SK-N-MC (cell line): ENCODE measurements at regions not wholly inside any gene's neighbourhood (a gene's known extent, or its start where the extent isn't known, plus 50 kb on each side); places are given as distances from the start of the nearest gene placed in this dataset.
"Not testable (repeated sequence)": the region's sequence is repeated elsewhere in the genome, so short reads cannot be mapped to it uniquely, and the experiment has no call there.

Experiments used
- DNase-seq: peaks from one replicate; pipeline ENCODE4 v3.0.0-alpha.2; 2011; ENCODE audit warnings: low read depth, low spot score
- H3K27ac ChIP-seq: fragments of 200-600 bp; sonication (generic); 2 replicates; pipeline ENCODE4 v1.5.1; 2016; ENCODE audit warnings: mixed run types
- H3K36me3 ChIP-seq: fragments of 200-600 bp; sonication (generic); 2 replicates; pipeline ENCODE4 v1.6.1; 2017; ENCODE audit warnings: antibody characterized with exemption, low read length, mixed read lengths; ENCODE audit not compliant: insufficient read depth
- H3K4me3 ChIP-seq: fragments of 200-600 bp; sonication (generic); 2 replicates; pipeline ENCODE4 v1.5.1; 2016
- H3K9ac ChIP-seq: fragments of 200-600 bp; sonication (generic); 2 replicates; pipeline ENCODE4 v1.8.0; 2017; ENCODE audit warnings: mixed run types, mixed read lengths; ENCODE audit not compliant: insufficient read length
- H3K9me3 ChIP-seq: fragments of 200-600 bp; sonication (generic); 2 replicates; pipeline ENCODE4 v1.6.1; 2017; ENCODE audit warnings: low read depth, mild to moderate bottlenecking, antibody characterized with exemption, low read length, moderate library complexity, mixed read lengths
- EZH2 ChIP-seq: fragments of 200-600 bp; sonication (generic); IDR thresholded peaks from one replicate; pipeline ENCODE4 v1.6.1; 2017; ENCODE audit warnings: antibody characterized with exemption
- FOXP2 ChIP-seq: optimal IDR thresholded peaks from 2 replicates; pipeline ENCODE3; 2011; ENCODE audit warnings: mild to moderate bottlenecking, moderate library complexity; ENCODE audit not compliant: insufficient read depth; ENCODE audit errors: extremely low read length, control extremely low read depth
- POLR2AphosphoS5 ChIP-seq: IDR thresholded peaks from 2 replicates; pipeline ENCODE4 v1.6.1; 2012; ENCODE audit warnings: mild to moderate bottlenecking, low read depth, low read length, borderline replicate concordance

GRCh38 chr1:143667730-143668129 is 304.1 kb downstream of the FAM72C start:
- no peaks in the 10 kb centered on the region for H3K9me3 ChIP-seq
- H3K9ac ChIP-seq, result no peak overlapping the region
- DNase-seq, result no peak
- H3K4me3 ChIP-seq, result no peak overlapping the region
- no peaks in the 10 kb centered on the region for H3K36me3 ChIP-seq
- no peak for TF ChIP-seq EZH2
- H3K27ac ChIP-seq, result no peak overlapping the region

GRCh38 chr1:143666851-143667250 is 304.9 kb downstream of the FAM72C start:
- Histone ChIP-seq H3K9ac (no peak overlapping the region), H3K9me3 (no peaks in the 10 kb centered on the region), H3K36me3 (no peaks in the 10 kb centered on the region), H3K4me3 (no peak overlapping the region), H3K27ac (no peak overlapping the region)
- TF ChIP-seq EZH2, result no peak
- no peak for TF ChIP-seq POLR2AphosphoS5
- no peak for TF ChIP-seq FOXP2
- no peak for DNase-seq

- Histone ChIP-seq H3K9ac (no peak overlapping the region), H3K27ac (no peak overlapping the region), H3K36me3 (no peaks in the 10 kb centered on the region), H3K9me3 (no peaks in the 10 kb centered on the region), H3K4me3 (no peak overlapping the region)
- no peak for DNase-seq
- TF ChIP-seq FOXP2 (no peak), POLR2AphosphoS5 (no peak), EZH2 (no peak)
Observed at GRCh38 chr1:143665606-143666005, 306.2 kb downstream of the FAM72C start.

- H3K4me3 ChIP-seq, H3K27ac ChIP-seq, H3K9ac ChIP-seq, DNase-seq, H3K36me3 ChIP-seq, H3K9me3 ChIP-seq: not testable (repeated sequence)
Observed at GRCh38 chr1:143663056-143663455, 308.7 kb downstream of the FAM72C start.

GRCh38 chr1:143661418-143662101 is 310.2 kb downstream of the FAM72C start:
- Histone ChIP-seq H3K9me3 (no peaks in the 10 kb centered on the region), H3K9ac (no peak overlapping the region), H3K4me3 (no peak overlapping the region), H3K27ac (no peak overlapping the region), H3K36me3 (no peaks in the 10 kb centered on the region)
- no peak for DNase-seq
- no peak for TF ChIP-seq POLR2AphosphoS5
- TF ChIP-seq EZH2, result no peak
- TF ChIP-seq FOXP2, result no peak

- Histone ChIP-seq H3K36me3 (no peaks in the 10 kb centered on the region), H3K9ac (no peak overlapping the region), H3K4me3 (no peak overlapping the region), H3K9me3 (no peaks in the 10 kb centered on the region), H3K27ac (no peak overlapping the region)
- TF ChIP-seq EZH2 (no peak), FOXP2 (no peak), POLR2AphosphoS5 (no peak)
- no peak for DNase-seq
Observed at GRCh38 chr1:143660354-143660941, 311.3 kb downstream of the FAM72C start.

GRCh38 chr1:143653429-143653802 is 318.4 kb downstream of the FAM72C start:
- H3K9ac ChIP-seq, result no peak overlapping the region
- no peak for DNase-seq
- H3K4me3 ChIP-seq, result no peak overlapping the region
- no peaks in the 10 kb centered on the region for H3K9me3 ChIP-seq
- H3K36me3 ChIP-seq, result no peaks in the 10 kb centered on the region
- TF ChIP-seq EZH2 (no peak), POLR2AphosphoS5 (no peak), FOXP2 (no peak)
- no peak overlapping the region for H3K27ac ChIP-seq

- H3K9me3 ChIP-seq, result no peaks in the 10 kb centered on the region
- H3K4me3 ChIP-seq, result no peak overlapping the region
- no peak overlapping the region for H3K9ac ChIP-seq
- no peak overlapping the region for H3K27ac ChIP-seq
- H3K36me3 ChIP-seq, result no peaks in the 10 kb centered on the region
- TF ChIP-seq POLR2AphosphoS5 (no peak), FOXP2 (no peak), EZH2 (no peak)
- no peak for DNase-seq
Observed at GRCh38 chr1:143652744-143653428, 318.9 kb downstream of the FAM72C start.

GRCh38 chr1:143652187-143652586 is 319.6 kb downstream of the FAM72C start:
- H3K4me3 ChIP-seq, result no peak overlapping the region
- no peak overlapping the region for H3K9ac ChIP-seq
- no peak for TF ChIP-seq EZH2
- TF ChIP-seq FOXP2, result no peak
- no peak for TF ChIP-seq POLR2AphosphoS5
- no peak for DNase-seq
- no peaks in the 10 kb centered on the region for H3K36me3 ChIP-seq
- H3K9me3 ChIP-seq, result no peaks in the 10 kb centered on the region
- H3K27ac ChIP-seq, result no peak overlapping the region
